ENCODE measurements at regions not wholly inside any gene's neighbourhood (a gene's known extent, or its start where the extent isn't known, plus 50 kb on each side); places are given as distances from the start of the nearest gene placed in this dataset.

GRCh38 chr19:5214902-5215301, 125.7 kb downstream of the PTPRS start:
- DNase-seq = no peak

DNA sequence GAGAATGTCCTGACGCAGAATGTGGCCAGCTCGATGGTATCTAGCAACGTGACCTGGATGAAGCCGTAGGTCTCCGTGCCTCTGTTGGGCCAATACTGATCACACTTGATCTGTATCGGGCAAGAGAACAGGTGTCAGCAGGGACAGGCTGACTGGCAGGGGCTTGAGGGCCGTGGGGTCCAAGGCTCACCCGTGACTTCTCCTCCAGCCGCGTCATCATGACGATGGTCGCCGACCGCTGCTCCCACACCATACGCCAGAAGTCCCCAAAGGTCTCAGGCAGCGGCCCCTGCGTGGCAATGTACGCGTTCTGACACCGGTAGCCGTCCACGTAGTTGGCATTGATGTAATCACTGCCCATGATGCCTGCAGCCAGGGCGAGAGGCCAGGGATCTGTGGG, 126.2 kb downstream of the PTPRS start:
- DNase-seq = no peak

GRCh38 chr19:5213667-5214066, 126.9 kb downstream of the PTPRS start:
- no peak for DNase-seq

DNA sequence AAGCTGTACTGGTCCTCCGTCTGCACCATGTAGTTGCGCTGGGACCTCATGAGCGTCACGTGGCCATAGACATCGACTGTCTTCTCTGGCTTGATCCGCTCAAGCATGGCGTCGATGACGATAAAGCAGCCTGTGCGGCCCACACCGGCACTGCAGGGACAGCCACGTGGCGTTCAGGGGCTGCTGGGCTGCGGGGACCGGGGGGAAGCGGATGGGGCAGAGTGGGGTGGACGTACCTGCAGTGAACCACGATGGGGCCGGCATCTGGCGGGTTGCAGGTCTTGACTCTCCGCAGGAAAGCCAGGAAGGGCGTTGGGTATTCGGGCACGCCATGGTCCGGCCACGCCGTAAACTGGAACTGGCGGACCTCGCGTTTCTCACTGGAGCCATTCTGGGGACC, 128.5 kb downstream of the PTPRS start:
- DNase-seq = no peak

DNA sequence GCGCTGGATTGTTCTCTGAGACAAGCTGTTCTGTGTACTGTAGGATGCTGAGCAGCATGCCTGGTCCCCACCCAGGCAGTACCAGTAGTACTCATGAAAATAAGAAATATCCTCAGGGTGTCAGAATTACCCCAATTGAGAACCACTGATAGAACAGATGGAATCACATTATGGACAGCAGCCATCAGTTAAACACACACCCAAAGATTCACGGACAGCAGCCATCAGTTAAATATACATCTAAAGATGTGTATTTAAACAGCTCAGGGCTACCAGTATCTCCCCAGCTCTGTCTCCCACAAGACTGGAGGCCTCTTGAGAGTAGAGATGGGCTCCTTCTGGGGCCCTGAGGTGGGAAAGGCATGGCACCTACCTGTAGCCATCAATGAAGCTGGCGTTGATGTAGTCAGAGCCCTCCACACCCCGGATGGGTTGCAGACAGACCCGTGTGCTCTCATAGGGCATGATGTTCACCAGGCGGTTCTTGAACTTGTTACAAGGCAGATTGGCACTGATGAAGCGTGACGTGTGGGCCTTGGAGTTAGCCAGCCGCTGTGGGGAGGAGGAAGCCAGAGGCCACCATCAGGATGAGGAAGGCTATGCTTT, 129.3 kb downstream of the PTPRS start:
- DNase-seq = no peak

DNA sequence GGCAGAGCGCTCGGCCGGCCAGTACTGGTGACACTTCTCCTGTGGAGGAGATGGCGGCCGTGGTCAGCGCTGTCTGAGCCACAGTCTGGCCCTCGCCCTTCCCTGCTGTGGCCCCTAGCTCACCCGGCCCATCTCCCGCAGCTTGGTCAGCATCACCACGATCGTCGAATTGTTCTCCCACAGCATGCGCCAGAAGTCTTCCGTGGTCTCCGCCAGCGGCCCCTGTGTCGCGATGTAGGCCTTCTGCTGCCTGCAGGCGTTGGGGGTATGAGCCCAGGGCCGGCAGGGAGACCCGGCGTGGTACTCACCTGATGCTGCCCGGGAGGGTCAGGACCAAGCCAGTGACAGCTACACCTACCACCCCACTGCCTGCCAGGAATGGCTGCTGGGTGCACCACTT, 130.1 kb downstream of the PTPRS start:
- DNase-seq = no peak

DNA sequence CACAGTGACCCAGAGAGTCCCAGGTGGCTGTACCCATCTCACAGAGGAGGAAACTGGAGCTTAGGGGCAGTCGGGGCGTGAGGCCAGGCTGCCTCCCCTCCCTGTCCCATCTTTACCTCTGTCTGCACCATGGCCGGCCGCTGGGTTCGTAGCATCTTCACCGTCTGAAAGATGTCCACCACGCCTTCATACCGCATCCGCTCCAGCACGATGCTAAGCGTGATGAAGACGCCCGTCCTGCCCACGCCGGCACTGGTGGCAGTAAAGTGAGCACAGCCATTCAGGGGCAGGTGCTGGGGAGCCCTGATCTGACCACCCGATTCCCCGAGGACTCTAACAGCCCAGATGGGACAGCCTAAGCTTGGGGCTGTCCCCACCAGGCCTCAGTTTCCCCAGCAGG, 132.8 kb downstream of the PTPRS start:
- DNase-seq = no peak

DNA sequence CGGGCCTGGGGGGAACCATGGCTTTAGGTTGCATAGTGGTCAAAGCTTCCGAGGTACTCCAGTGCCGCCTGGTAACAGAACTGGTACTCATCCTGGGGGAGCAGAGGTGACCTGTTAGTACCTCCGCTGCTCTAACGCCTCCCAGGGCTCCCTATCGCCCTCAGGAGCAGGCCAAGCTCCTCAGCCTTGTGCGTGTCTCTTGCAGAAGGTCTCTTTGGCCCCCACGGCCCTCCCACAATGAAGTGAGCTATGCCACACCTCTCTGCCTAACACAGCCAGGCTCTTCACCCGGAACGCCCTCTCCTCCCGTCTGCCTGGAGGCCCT, 133.9 kb downstream of the PTPRS start:
- no peak for DNase-seq

DNA sequence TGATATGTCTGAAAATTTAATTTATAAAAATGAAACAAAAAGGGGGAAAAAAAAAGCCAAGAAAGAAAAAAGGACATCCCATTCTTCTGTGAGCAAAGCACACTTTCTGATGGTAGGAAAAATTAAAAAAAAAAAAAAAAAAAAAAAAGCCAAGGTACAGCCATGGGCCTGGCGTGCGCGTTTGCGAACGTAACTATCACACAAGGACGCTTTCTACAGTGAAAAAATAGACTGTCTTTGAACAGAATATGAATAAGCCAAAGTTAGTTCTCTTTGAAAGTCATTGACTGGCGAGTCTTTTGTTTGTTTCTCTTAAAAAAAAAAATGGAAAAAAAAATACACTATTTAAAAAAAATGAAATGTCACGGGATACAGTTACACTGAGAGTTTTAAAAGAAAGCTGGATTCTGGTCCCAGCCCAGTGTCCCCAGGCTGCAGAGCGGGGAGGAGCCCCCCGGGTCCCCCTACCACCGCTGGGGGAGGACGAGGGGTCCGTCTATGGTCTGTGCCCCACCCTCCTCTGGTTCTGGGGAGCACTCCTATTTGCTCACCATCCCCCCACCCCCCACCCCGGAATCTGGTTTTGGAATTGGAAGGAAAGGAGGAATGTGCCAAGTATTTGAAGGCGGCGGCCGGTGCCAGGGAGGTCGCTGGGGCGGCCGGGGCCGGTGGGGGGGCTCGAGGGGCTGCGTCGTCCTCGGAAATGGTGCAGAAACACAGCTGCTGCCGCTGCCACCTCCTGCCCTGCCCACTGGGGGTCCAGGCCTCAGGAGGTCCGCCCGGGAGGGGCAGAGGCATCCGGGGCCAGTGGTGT, 134.5 kb downstream of the PTPRS start:
- DNase-seq = no peak

GRCh38 chr19:5205381-5205780, 135.2 kb downstream of the PTPRS start:
- no peak for DNase-seq

- DNase-seq = no peak
Measured at GRCh38 chr19:5204212-5204611, 136.4 kb downstream of the PTPRS start.

Data from NCI-H69 (cell line).